Panc1 (cell line): ENCODE measurements at regions not wholly inside any gene's neighbourhood (a gene's known extent, or its start where the extent isn't known, plus 50 kb on each side); places are given as distances from the start of the nearest gene placed in this dataset.

Experiments
- ATAC-seq: fragments of 200-7000 bp; cut with Tn5 transposase; 2 replicates; pipeline ENCODE4 v1.9.1; 2020; ENCODE audit warnings: mild to moderate bottlenecking, moderate library complexity
- BruUV-seq: library from RNA; stranded (reverse); fragments of 400-500 nt; replicated peaks from 2 replicates; lab custom pipeline; 2021; lab: Mats Ljungman, UMichigan
- CTCF ChIA-PET: fragments of 300-600 bp; sonication (Branson Sonifier 250); formaldehyde crosslinking; loops from one replicate; lab custom pipeline; 2022; ENCODE audit warnings: antibody characterized with exemption; lab: Charles Lee
- POLR2A ChIA-PET: fragments of 300-600 bp; sonication (Branson Sonifier 250); formaldehyde crosslinking; loops from one replicate; lab custom pipeline; 2022; ENCODE audit warnings: antibody characterized with exemption; lab: Charles Lee
- DNase-seq: peaks from one replicate; pipeline ENCODE4 v3.0.0-alpha.2; 2010; ENCODE audit warnings: low read depth, low spot score
- H3K27ac ChIP-seq: 2 replicates; pipeline ENCODE4 v1.5.1; 2011; ENCODE audit warnings: mild to moderate bottlenecking, low read length, inconsistent platforms
- H3K27me3 ChIP-seq: fragments of 200-500 bp; sonication (Bioruptor generic); 2 replicates; pipeline ENCODE4 v1.6.0; 2014; ENCODE audit warnings: low read length, inconsistent platforms; ENCODE audit not compliant: control insufficient read depth, insufficient read depth
- H3K36me3 ChIP-seq: fragments of 200-500 bp; sonication (Bioruptor generic); 2 replicates; pipeline ENCODE4 v1.5.1; 2014; ENCODE audit warnings: inconsistent platforms, mild to moderate bottlenecking, low read length, moderate library complexity; ENCODE audit not compliant: control insufficient read depth, insufficient read depth
- H3K4me1 ChIP-seq: 2 replicates; pipeline ENCODE4 v1.5.1; 2011; ENCODE audit warnings: inconsistent platforms, mild to moderate bottlenecking, low read length, moderate library complexity; ENCODE audit not compliant: control insufficient read depth, insufficient read depth
- H3K4me3 ChIP-seq, 2 experiments: 2 replicates each; pipeline ENCODE4 v1.5.1; 2011 to 2012; ENCODE audit warnings: low read depth in 2 of 2, low read length in 2 of 2, mild to moderate bottlenecking in 2 of 2, inconsistent platforms in 1 of 2, moderate library complexity in 1 of 2
- H3K9me3 ChIP-seq: fragments of 200-500 bp; sonication (Bioruptor generic); 2 replicates; pipeline ENCODE4 v1.5.1; 2014; ENCODE audit warnings: low read depth, mild to moderate bottlenecking, inconsistent platforms, low read length, moderate library complexity; ENCODE audit not compliant: control insufficient read depth, insufficient read depth
- CTCF ChIP-seq: fragments of 450-650 bp; IDR thresholded peaks from 2 replicates; pipeline ENCODE4 v1.5.1; 2017; ENCODE audit warnings: mild to moderate bottlenecking
- POLR2AphosphoS5 ChIP-seq: IDR thresholded peaks from 2 replicates; pipeline ENCODE4 v1.6.1; 2012; ENCODE audit warnings: mild to moderate bottlenecking, low read depth, low read length, moderate library complexity
- REST ChIP-seq, 2 experiments: IDR thresholded peaks; 2 replicates each; pipeline ENCODE4 v1.6.1; 2011 to 2012; ENCODE audit warnings: low read depth in 2 of 2, control low read depth in 1 of 2, low read length in 1 of 2, mild to moderate bottlenecking in 1 of 2, moderate library complexity in 1 of 2; ENCODE audit not compliant: insufficient read depth in 1 of 2
- SIN3A ChIP-seq: IDR thresholded peaks from 2 replicates; pipeline ENCODE4 v1.6.1; 2012; ENCODE audit warnings: low read depth, mild to moderate bottlenecking, low read length, moderate library complexity, borderline replicate concordance; ENCODE audit not compliant: insufficient read depth
- TCF7L2 ChIP-seq: IDR thresholded peaks from 2 replicates; pipeline ENCODE4 v1.6.1; 2011; ENCODE audit warnings: mild to moderate bottlenecking, low read depth, low read length, inconsistent platforms
- in situ Hi-C: cut with HindIII; loops from 2 replicates; pipeline ENCODE4 v1.10.0; 2016; ENCODE audit warnings: low sequenced_read_pairs, low pct_unique_long_range_greater_than_20kb
- intact Hi-C: fragments of 100-400 bp; cut with micrococcal nuclease; formaldehyde crosslinking; loops from one replicate; pipeline ENCODE4 v1.10.0; 2022; ENCODE audit not compliant: unreplicated experiment

GRCh38 chr6:105824732-105825131, 261.4 kb upstream of the PRDM1 start:
- ChIA-PET CTCF (no interaction called here), POLR2A (no interaction called here)
- Histone ChIP-seq H3K9me3 (no peaks in the 10 kb centered on the region; the same call in 1 of the 2 replicates), H3K27me3 (no peaks in the 10 kb centered on the region), H3K4me3 (no peak overlapping the region), H3K27ac (no peak overlapping the region), H3K36me3 (no peaks in the 10 kb centered on the region), H3K4me1 (no peaks in the 10 kb centered on the region)
- TF ChIP-seq CTCF: no peak
- no peak for TF ChIP-seq POLR2AphosphoS5
- TF ChIP-seq REST (IDR thresholded peaks at IDR 0.05; ENCODE audit: insufficient read depth in 1 of 2, low read depth in 2 of 2, low read length in 1 of 2): no peak
- no peak for TF ChIP-seq SIN3A
- TF ChIP-seq TCF7L2: no peak
- no TSS peak for BruUV-seq
- ATAC-seq (no peak), DNase-seq (no peak)
- in situ Hi-C loops (no loop called here), intact Hi-C loops (no loop called here)

- no peaks in the 10 kb centered on the region for H3K27me3 ChIP-seq
- BruUV-seq: no TSS peak
- ChIA-PET CTCF (interaction anchor here (0.6 kb wide), 1 partner anchor 1167 kb away, joined by 3 read pairs; no protein-coding TSS in a partner anchor), POLR2A (interaction anchor here (0.5 kb wide), 1 partner anchor 1277 kb away, joined by 4 read pairs; no protein-coding TSS in a partner anchor)
- intact Hi-C loops: no loop called here
- no peaks in the 10 kb centered on the region; the same call in 1 of the 2 replicates for H3K9me3 ChIP-seq
- TF ChIP-seq POLR2AphosphoS5: no peak
- no peak for TF ChIP-seq REST (IDR thresholded peaks at IDR 0.05; ENCODE audit: insufficient read depth in 1 of 2, low read depth in 2 of 2, low read length in 1 of 2)
- no peak for TF ChIP-seq CTCF
- no peak overlapping the region for H3K27ac ChIP-seq
- H3K4me1 ChIP-seq: no peaks in the 10 kb centered on the region
- in situ Hi-C loops: no loop called here
- no peak for ATAC-seq
- no peak overlapping the region for H3K4me3 ChIP-seq
- no peaks in the 10 kb centered on the region for H3K36me3 ChIP-seq
- no peak for DNase-seq
These were observed 264.4 kb upstream of the PRDM1 start for GRCh38 chr6:105821777-105822176.
